ENCODE measurements at regions not wholly inside any gene's neighbourhood (a gene's known extent, or its start where the extent isn't known, plus 50 kb on each side); places are given as distances from the start of the nearest gene placed in this dataset.

GRCh38 chr12:93191956-93192355 is 185.8 kb upstream of the NUDT4 start:
- H3K9me3 ChIP-seq, result no peaks in the 10 kb centered on the region
- peaks cover 0 to 6% of the 10 kb centered on the region in 2 experiments for H3K4me1 ChIP-seq (ENCODE audit: control insufficient read depth in 1 of 2, insufficient read depth in 2 of 2, low read depth in 1 of 2, low read length in 1 of 2)
- TF ChIP-seq MAX (IDR thresholded peaks at IDR 0.05; ENCODE audit: low read depth) (no peak), PBX3 (IDR thresholded peaks at IDR 0.05) (no peak), GATA2 (CRISPR knock-in tag; IDR thresholded peaks at IDR 0.05) (no peak), EZH2phosphoT487 (IDR thresholded peaks at IDR 0.05; ENCODE audit: borderline replicate concordance, low read depth) (no peak), USF2 (IDR thresholded peaks at IDR 0.05; ENCODE audit: borderline replicate concordance, low read depth, low read length) (no peak), RAD21 (IDR thresholded peaks at IDR 0.05; ENCODE audit: low read length) (no peak), EP300 (IDR thresholded peaks at IDR 0.05; ENCODE audit: borderline replicate concordance in 1 of 2, low read depth in 1 of 2, low read length in 1 of 2) (no peak), TCF12 (IDR thresholded peaks at IDR 0.05) (no peak), NFIC (IDR thresholded peaks at IDR 0.05; ENCODE audit: borderline replicate concordance) (no peak), ELF1 (IDR thresholded peaks at IDR 0.05) (no peak), RFX5 (IDR thresholded peaks at IDR 0.05; ENCODE audit: low read length) (no peak), RCOR1 (IDR thresholded peaks at IDR 0.05; ENCODE audit: low read length) (no peak), IRF3 (IDR thresholded peaks at IDR 0.05; ENCODE audit: low read depth, low read length) (no peak), ZBTB33 (IDR thresholded peaks at IDR 0.05; ENCODE audit: borderline replicate concordance, low read depth) (no peak), TAF1 (IDR thresholded peaks at IDR 0.05; ENCODE audit: borderline replicate concordance, low read depth, low read length) (no peak), MXI1 (IDR thresholded peaks at IDR 0.05; ENCODE audit: low read depth, low read length) (no peak), YY1 (IDR thresholded peaks at IDR 0.05; ENCODE audit: low read depth) (no peak), SIN3A (IDR thresholded peaks at IDR 0.05; ENCODE audit: borderline replicate concordance, low read depth, low read length) (no peak), NRF1 (IDR thresholded peaks at IDR 0.05; ENCODE audit: low read depth, low read length) (no peak)
- DNase-seq, result no peak
- H3K36me3 ChIP-seq (replicated peaks in 1 of 2; ENCODE audit: control insufficient read depth in 1 of 2, insufficient read depth in 2 of 2, low read length in 1 of 2), result no peaks in the 10 kb centered on the region
- WGBS (ENCODE audit: low lambda C conversion rate), result 85% methylated on average over 8 of the region's 8 CpGs
- no peak overlapping the region for H3K4me2 ChIP-seq
- no peak overlapping the region for H3K9ac ChIP-seq
- CTCF ChIA-PET, result interaction anchor here (1.0 kb wide), 1 partner anchor 17 kb away, joined by 3 read pairs; no protein-coding TSS in a partner anchor
- H2AFZ ChIP-seq (ENCODE audit: low read depth), result no peak overlapping the region
- no peaks in the 10 kb centered on the region for H3K9me2 ChIP-seq
- H3K27me3 ChIP-seq (ENCODE audit: insufficient read depth), result no peaks in the 10 kb centered on the region
- POLR2A ChIA-PET, result interaction anchor here (0.6 kb wide), 1 partner anchor 26 kb away, joined by 5 read pairs; no protein-coding TSS in a partner anchor
- no peak overlapping the region for H3K4me3 ChIP-seq (ENCODE audit: low read depth in 2 of 2, low read length in 1 of 2)
- no peaks in the 10 kb centered on the region for H3F3A ChIP-seq (replicated peaks; ENCODE audit: insufficient read depth)
- no peaks in the 10 kb centered on the region for H3K79me2 ChIP-seq (ENCODE audit: insufficient read depth)
- no peaks in the 10 kb centered on the region for H4K20me1 ChIP-seq (ENCODE audit: insufficient read depth)
- peak overlapping the region in 1 of 2 experiments; percentile 77; a peak in 2 of 4 replicates for H3K27ac ChIP-seq (ENCODE audit: low read depth in 2 of 2, low read length in 1 of 2)

All from SK-N-SH (cell line).